NB4 (cell line): ENCODE measurements at regions not wholly inside any gene's neighbourhood (a gene's known extent, or its start where the extent isn't known, plus 50 kb on each side); places are given as distances from the start of the nearest gene placed in this dataset.

Experiments used
- MYC ChIP-seq: IDR thresholded peaks from 2 replicates; pipeline ENCODE4 v1.6.1; 2011; ENCODE audit warnings: low read depth, low read length
- POLR2A ChIP-seq: IDR thresholded peaks from 2 replicates; pipeline ENCODE4 v1.6.1; 2011; ENCODE audit warnings: mild to moderate bottlenecking; ENCODE audit not compliant: insufficient read length; ENCODE audit errors: extremely low read depth
- TF ChIP-seq, protein P1 (sequence below): IDR thresholded peaks from one replicate; pipeline ENCODE4 v1.5.1; 2012; ENCODE audit warnings: low read depth, low read length
- TF ChIP-seq, protein P2 (sequence below): IDR thresholded peaks from 2 replicates; pipeline ENCODE4 v1.6.1; 2011; ENCODE audit warnings: low read depth, low read length

DNA sequence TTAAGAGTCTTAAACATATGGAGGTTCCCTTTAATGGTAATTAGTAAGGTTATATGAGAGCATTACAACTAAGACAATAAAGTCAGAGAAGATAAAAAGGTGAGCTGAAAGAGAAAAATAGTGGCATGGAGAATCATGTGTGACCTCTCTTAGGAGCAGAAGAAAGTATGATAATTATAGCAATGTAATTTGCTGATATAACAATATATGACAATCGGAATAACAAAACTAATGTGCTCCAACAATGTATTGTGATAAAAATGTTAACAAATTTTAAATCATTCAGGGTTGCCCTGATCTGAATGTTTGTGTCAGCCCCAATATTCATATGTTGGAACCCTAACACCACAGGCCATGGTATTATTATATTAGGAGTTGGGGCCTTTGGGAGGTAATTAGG lies 269.6 kb upstream of the PPFIA2 start:
- TF ChIP-seq POLR2A (no peak), MYC (no peak)
- TF ChIP-seq, protein P1, sequence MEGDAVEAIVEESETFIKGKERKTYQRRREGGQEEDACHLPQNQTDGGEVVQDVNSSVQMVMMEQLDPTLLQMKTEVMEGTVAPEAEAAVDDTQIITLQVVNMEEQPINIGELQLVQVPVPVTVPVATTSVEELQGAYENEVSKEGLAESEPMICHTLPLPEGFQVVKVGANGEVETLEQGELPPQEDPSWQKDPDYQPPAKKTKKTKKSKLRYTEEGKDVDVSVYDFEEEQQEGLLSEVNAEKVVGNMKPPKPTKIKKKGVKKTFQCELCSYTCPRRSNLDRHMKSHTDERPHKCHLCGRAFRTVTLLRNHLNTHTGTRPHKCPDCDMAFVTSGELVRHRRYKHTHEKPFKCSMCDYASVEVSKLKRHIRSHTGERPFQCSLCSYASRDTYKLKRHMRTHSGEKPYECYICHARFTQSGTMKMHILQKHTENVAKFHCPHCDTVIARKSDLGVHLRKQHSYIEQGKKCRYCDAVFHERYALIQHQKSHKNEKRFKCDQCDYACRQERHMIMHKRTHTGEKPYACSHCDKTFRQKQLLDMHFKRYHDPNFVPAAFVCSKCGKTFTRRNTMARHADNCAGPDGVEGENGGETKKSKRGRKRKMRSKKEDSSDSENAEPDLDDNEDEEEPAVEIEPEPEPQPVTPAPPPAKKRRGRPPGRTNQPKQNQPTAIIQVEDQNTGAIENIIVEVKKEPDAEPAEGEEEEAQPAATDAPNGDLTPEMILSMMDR: no peak
- TF ChIP-seq, protein P2, sequence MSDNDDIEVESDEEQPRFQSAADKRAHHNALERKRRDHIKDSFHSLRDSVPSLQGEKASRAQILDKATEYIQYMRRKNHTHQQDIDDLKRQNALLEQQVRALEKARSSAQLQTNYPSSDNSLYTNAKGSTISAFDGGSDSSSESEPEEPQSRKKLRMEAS: no peak
